ENCODE measurements at regions not wholly inside any gene's neighbourhood (a gene's known extent, or its start where the extent isn't known, plus 50 kb on each side); places are given as distances from the start of the nearest gene placed in this dataset.

DNA sequence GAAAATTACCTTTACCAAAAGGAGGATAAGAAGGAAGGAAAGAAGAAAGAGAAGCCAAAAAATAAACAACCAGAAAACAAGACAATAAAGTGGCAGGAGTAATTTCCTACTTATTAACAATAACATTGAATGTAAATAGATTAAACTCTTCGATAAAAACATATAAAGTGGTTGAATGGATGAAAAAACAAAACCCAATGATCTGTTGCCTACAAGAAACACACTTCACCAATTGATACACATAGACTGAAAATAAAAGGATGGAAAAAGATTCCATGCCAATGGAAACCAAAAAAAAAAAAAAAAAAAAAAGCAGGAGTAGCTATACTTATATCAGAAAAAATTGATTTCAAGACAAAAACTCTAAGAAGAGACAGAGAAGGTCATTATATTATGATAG, 518.9 kb downstream of the BCKDHB start:
- no peak overlapping the region for H3K23ac ChIP-seq (ENCODE audit: low read depth, low read length, poor library complexity)
- H2BK15ac ChIP-seq (ENCODE audit: low read length): no peak overlapping the region
- H3K4me2 ChIP-seq (ENCODE audit: insufficient read depth, low read length, poor library complexity, severe bottlenecking): no peak overlapping the region
- H3K36me3 ChIP-seq (replicated peaks in 1 of 2; ENCODE audit: control insufficient read depth in 2 of 2, insufficient read depth in 2 of 2, low read length in 2 of 2): no peaks in the 10 kb centered on the region
- no peaks in the 10 kb centered on the region for H3K27me3 ChIP-seq (ENCODE audit: control insufficient read depth in 3 of 3, insufficient read depth in 3 of 3, low read depth in 1 of 3, low read length in 3 of 3)
- no CpG with 5 or more reads among the region's 1 CpG for WGBS, 2 donors (ENCODE audit: extremely low coverage in 2 of 2, insufficient read length in 2 of 2, insufficient replicate concordance in 1 of 2)
- H3K4me3 ChIP-seq (ENCODE audit: low read length in 2 of 2): no peak overlapping the region
- H2BK12ac ChIP-seq (ENCODE audit: low read length): no peak overlapping the region
- H3K4ac ChIP-seq (ENCODE audit: low read length): no peak overlapping the region
- H4K91ac ChIP-seq (ENCODE audit: low read depth, low read length, poor library complexity): no peak overlapping the region
- H4K8ac ChIP-seq (ENCODE audit: low read depth, low read length): no peak overlapping the region
- H3K4me1 ChIP-seq (ENCODE audit: control insufficient read depth in 2 of 2, insufficient read depth in 1 of 2, low read depth in 1 of 2, low read length in 2 of 2): no peaks in the 10 kb centered on the region
- no peaks in the 10 kb centered on the region for H3K79me1 ChIP-seq (ENCODE audit: low read depth, low read length)
- H2AK5ac ChIP-seq (ENCODE audit: low read depth, low read length): no peak overlapping the region
- DNase-seq (ENCODE audit: low spot score): no peak
- H3K9ac ChIP-seq (ENCODE audit: low read depth, low read length, poor library complexity): no peak overlapping the region
- H3K27ac ChIP-seq (replicated peaks; ENCODE audit: low read length): no peak overlapping the region
- H2BK120ac ChIP-seq (ENCODE audit: low read depth, low read length): no peak overlapping the region
- H2BK5ac ChIP-seq (ENCODE audit: low read length): no peak overlapping the region
- no peaks in the 10 kb centered on the region for H3K9me3 ChIP-seq (replicated peaks in 1 of 2; ENCODE audit: control insufficient read depth in 2 of 2, insufficient read depth in 1 of 2, low read depth in 1 of 2, low read length in 2 of 2)
- no peak overlapping the region for H3K14ac ChIP-seq (ENCODE audit: low read length)
- no peak overlapping the region for H3K18ac ChIP-seq (ENCODE audit: low read length)
- H2AFZ ChIP-seq (ENCODE audit: low read length): no peak overlapping the region

DNA sequence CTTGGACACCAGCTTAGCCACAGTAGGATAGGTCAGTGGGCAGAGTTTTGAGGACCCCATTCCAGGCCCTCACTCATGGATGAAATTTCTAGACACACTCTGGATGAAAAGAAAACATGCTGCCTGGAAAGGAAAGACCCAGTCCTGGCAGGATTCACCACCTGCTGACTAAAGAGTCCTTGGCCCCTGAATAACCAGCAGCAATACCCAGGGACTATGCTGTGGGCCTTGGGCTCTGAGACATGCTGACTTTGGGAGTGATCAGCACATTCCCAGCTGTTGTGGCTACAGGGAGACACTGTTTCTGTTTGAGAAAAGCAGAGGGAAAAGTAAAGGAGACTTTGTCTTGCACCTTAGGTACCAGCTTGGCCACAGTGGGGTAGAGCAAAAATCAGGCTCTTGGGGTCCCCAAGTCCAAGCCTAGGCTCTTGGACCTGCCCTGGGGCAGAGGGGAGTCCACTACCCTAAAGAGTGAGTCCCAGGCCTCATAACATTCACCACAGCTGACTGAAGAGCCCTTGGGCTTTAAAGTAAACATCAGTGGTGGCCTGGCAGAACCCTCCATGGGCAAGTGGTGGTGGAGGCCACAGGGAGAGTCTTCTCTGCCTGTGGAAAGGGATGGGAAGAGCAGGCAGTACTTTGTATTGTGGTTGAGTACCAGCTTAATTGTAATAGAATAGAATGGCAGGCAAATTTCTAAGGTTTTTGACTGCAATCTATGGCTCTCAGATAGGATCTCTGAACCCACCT, 516.8 kb downstream of the BCKDHB start:
- H4K8ac ChIP-seq (ENCODE audit: low read depth, low read length): no peak overlapping the region
- no peak overlapping the region for H2AK5ac ChIP-seq (ENCODE audit: low read depth, low read length)
- H3K14ac ChIP-seq (ENCODE audit: low read length): no peak overlapping the region
- H3K27ac ChIP-seq (replicated peaks; ENCODE audit: low read length): no peak overlapping the region
- H3K36me3 ChIP-seq (replicated peaks in 1 of 2; ENCODE audit: control insufficient read depth in 2 of 2, insufficient read depth in 2 of 2, low read length in 2 of 2): no peaks in the 10 kb centered on the region
- no peak overlapping the region for H3K18ac ChIP-seq (ENCODE audit: low read length)
- no peak overlapping the region for H3K4me2 ChIP-seq (ENCODE audit: insufficient read depth, low read length, poor library complexity, severe bottlenecking)
- peaks cover 0 to 2% of the 10 kb centered on the region in 2 donors for H3K4me1 ChIP-seq (ENCODE audit: control insufficient read depth in 2 of 2, insufficient read depth in 1 of 2, low read depth in 1 of 2, low read length in 2 of 2)
- H3K23ac ChIP-seq (ENCODE audit: low read depth, low read length, poor library complexity): no peak overlapping the region
- H2BK120ac ChIP-seq (ENCODE audit: low read depth, low read length): no peak overlapping the region
- no peak overlapping the region for H2BK12ac ChIP-seq (ENCODE audit: low read length)
- H3K4me3 ChIP-seq (ENCODE audit: low read length in 2 of 2): no peak overlapping the region
- H3K9ac ChIP-seq (ENCODE audit: low read depth, low read length, poor library complexity): no peak overlapping the region
- no peak overlapping the region for H2BK15ac ChIP-seq (ENCODE audit: low read length)
- no peak overlapping the region for H2BK5ac ChIP-seq (ENCODE audit: low read length)
- no peaks in the 10 kb centered on the region for H3K27me3 ChIP-seq (ENCODE audit: control insufficient read depth in 3 of 3, insufficient read depth in 3 of 3, low read depth in 1 of 3, low read length in 3 of 3)
- H3K9me3 ChIP-seq (replicated peaks in 1 of 2; ENCODE audit: control insufficient read depth in 2 of 2, insufficient read depth in 1 of 2, low read depth in 1 of 2, low read length in 2 of 2): no peaks in the 10 kb centered on the region
- no peaks in the 10 kb centered on the region for H3K79me1 ChIP-seq (ENCODE audit: low read depth, low read length)
- H4K91ac ChIP-seq (ENCODE audit: low read depth, low read length, poor library complexity): no peak overlapping the region
- no peak for DNase-seq (ENCODE audit: low spot score)
- H2AFZ ChIP-seq (ENCODE audit: low read length): no peak overlapping the region
- H3K4ac ChIP-seq (ENCODE audit: low read length): no peak overlapping the region

DNA sequence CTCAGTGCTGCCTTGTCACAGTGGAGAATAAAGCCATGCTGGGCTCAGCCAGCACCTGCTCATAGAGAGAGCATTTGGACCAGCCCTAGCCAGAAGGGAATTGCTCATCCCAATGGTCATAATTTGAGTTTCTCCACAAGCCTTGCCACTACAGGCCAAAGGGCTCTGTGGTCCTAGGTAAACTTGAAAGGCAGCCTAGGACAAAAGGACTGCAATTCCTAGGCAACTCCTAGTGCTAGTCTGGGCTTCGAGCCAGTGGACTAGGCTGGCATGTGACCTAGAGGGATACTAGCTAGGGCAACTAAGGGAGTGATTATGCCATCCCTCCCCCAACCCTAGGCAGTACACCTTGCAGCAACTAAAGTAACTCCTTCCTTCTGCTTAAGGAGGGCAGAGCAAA, 516.2 kb downstream of the BCKDHB start:
- Histone ChIP-seq H3K79me1 (ENCODE audit: low read depth, low read length) (no peaks in the 10 kb centered on the region), H3K27me3 (ENCODE audit: control insufficient read depth in 3 of 3, insufficient read depth in 3 of 3, low read depth in 1 of 3, low read length in 3 of 3) (no peaks in the 10 kb centered on the region), H3K4me2 (ENCODE audit: insufficient read depth, low read length, poor library complexity, severe bottlenecking) (no peak overlapping the region), H3K36me3 (replicated peaks in 1 of 2; ENCODE audit: control insufficient read depth in 2 of 2, insufficient read depth in 2 of 2, low read length in 2 of 2) (no peaks in the 10 kb centered on the region), H2AK5ac (ENCODE audit: low read depth, low read length) (no peak overlapping the region), H2AFZ (ENCODE audit: low read length) (no peak overlapping the region), H2BK120ac (ENCODE audit: low read depth, low read length) (no peak overlapping the region), H2BK5ac (ENCODE audit: low read length) (no peak overlapping the region), H3K4ac (ENCODE audit: low read length) (no peak overlapping the region), H3K4me1 (ENCODE audit: control insufficient read depth in 2 of 2, insufficient read depth in 1 of 2, low read depth in 1 of 2, low read length in 2 of 2) (peaks cover 0 to 2% of the 10 kb centered on the region in 2 donors), H4K91ac (ENCODE audit: low read depth, low read length, poor library complexity) (no peak overlapping the region), H3K27ac (replicated peaks; ENCODE audit: low read length) (no peak overlapping the region), H2BK15ac (ENCODE audit: low read length) (no peak overlapping the region), H2BK12ac (ENCODE audit: low read length) (no peak overlapping the region), H3K9ac (ENCODE audit: low read depth, low read length, poor library complexity) (no peak overlapping the region), H3K9me3 (replicated peaks in 1 of 2; ENCODE audit: control insufficient read depth in 2 of 2, insufficient read depth in 1 of 2, low read depth in 1 of 2, low read length in 2 of 2) (no peaks in the 10 kb centered on the region), H3K18ac (ENCODE audit: low read length) (no peak overlapping the region), H3K4me3 (ENCODE audit: low read length in 2 of 2) (no peak overlapping the region), H3K14ac (ENCODE audit: low read length) (no peak overlapping the region), H3K23ac (ENCODE audit: low read depth, low read length, poor library complexity) (no peak overlapping the region), H4K8ac (ENCODE audit: low read depth, low read length) (no peak overlapping the region)
- DNase-seq (ENCODE audit: low spot score): no peak
- WGBS, 2 donors (ENCODE audit: extremely low coverage in 2 of 2, insufficient read length in 2 of 2, insufficient replicate concordance in 1 of 2): no CpG with 5 or more reads among the region's 1 CpG

DNA sequence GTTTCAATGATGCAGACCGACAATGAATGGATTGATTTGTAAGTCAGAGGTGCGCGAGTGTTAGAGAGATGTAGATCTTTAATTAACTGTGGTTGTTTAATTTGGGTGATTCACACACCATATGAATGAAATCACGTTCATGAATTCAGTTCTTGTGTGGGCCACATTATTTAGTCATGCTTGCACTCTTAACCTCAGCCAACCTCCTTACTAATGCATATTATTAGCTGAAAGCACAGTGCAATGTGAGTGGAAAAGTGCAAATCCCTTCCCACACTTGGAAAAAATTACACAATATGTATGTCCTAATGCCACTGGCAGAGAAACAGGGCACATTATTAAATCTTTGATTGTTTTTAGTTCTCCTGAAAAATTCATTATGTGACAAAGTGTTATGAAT, 512.5 kb downstream of the BCKDHB start:
- no peak overlapping the region for H2BK15ac ChIP-seq (ENCODE audit: low read length)
- H3K36me3 ChIP-seq (replicated peaks in 1 of 2; ENCODE audit: control insufficient read depth in 2 of 2, insufficient read depth in 2 of 2, low read length in 2 of 2): no peaks in the 10 kb centered on the region
- H2AK5ac ChIP-seq (ENCODE audit: low read depth, low read length): no peak overlapping the region
- no peak for DNase-seq (ENCODE audit: low spot score)
- H4K8ac ChIP-seq (ENCODE audit: low read depth, low read length): no peak overlapping the region
- no peak overlapping the region for H3K4me2 ChIP-seq (ENCODE audit: insufficient read depth, low read length, poor library complexity, severe bottlenecking)
- WGBS, 2 donors (ENCODE audit: extremely low coverage in 2 of 2, insufficient read length in 2 of 2, insufficient replicate concordance in 1 of 2): no CpG with 5 or more reads among the region's 4 CpGs
- H3K27me3 ChIP-seq (ENCODE audit: control insufficient read depth in 3 of 3, insufficient read depth in 3 of 3, low read depth in 1 of 3, low read length in 3 of 3): no peaks in the 10 kb centered on the region
- H2BK12ac ChIP-seq (ENCODE audit: low read length): no peak overlapping the region
- peaks cover 0 to 2% of the 10 kb centered on the region in 2 donors for H3K4me1 ChIP-seq (ENCODE audit: control insufficient read depth in 2 of 2, insufficient read depth in 1 of 2, low read depth in 1 of 2, low read length in 2 of 2)
- no peaks in the 10 kb centered on the region for H3K79me1 ChIP-seq (ENCODE audit: low read depth, low read length)
- no peak overlapping the region for H3K4me3 ChIP-seq (ENCODE audit: low read length in 2 of 2)
- H2BK120ac ChIP-seq (ENCODE audit: low read depth, low read length): no peak overlapping the region
- H3K9ac ChIP-seq (ENCODE audit: low read depth, low read length, poor library complexity): no peak overlapping the region
- H3K9me3 ChIP-seq (replicated peaks in 1 of 2; ENCODE audit: control insufficient read depth in 2 of 2, insufficient read depth in 1 of 2, low read depth in 1 of 2, low read length in 2 of 2): no peaks in the 10 kb centered on the region
- H2AFZ ChIP-seq (ENCODE audit: low read length): no peak overlapping the region
- no peak overlapping the region for H4K91ac ChIP-seq (ENCODE audit: low read depth, low read length, poor library complexity)
- H2BK5ac ChIP-seq (ENCODE audit: low read length): no peak overlapping the region
- H3K4ac ChIP-seq (ENCODE audit: low read length): no peak overlapping the region
- no peak overlapping the region for H3K18ac ChIP-seq (ENCODE audit: low read length)
- no peak overlapping the region for H3K23ac ChIP-seq (ENCODE audit: low read depth, low read length, poor library complexity)
- no peak overlapping the region for H3K27ac ChIP-seq (replicated peaks; ENCODE audit: low read length)
- no peak overlapping the region for H3K14ac ChIP-seq (ENCODE audit: low read length)

All from neuronal stem cell (in vitro differentiated cells).